Adrenal gland (tissue), 5 donors: ENCODE measurements at regions not wholly inside any gene's neighbourhood (a gene's known extent, or its start where the extent isn't known, plus 50 kb on each side); places are given as distances from the start of the nearest gene placed in this dataset.

ENCODE experiments used
- POLR2A ChIP-seq, 2 donors: fragments of 450-650 bp; IDR thresholded peaks; one replicate each; pipeline ENCODE4 v1.6.1; 2017; ENCODE audit warnings: antibody characterized with exemption in 2 of 2, mild to moderate bottlenecking in 2 of 2, moderate library complexity in 1 of 2
- TF ChIP-seq, protein P1 (sequence below), 6 experiments: fragments of 450-650 bp in 4 of 6; fragments of 200-600 bp in 2 of 6; sonication (generic) in 1 of 6; IDR thresholded peaks; 1 replicate in 5 of 6; 2 replicates in 1 of 6; pipeline versions ENCODE4 v1.5.1 to v1.8.0; 2016 to 2021; ENCODE audit warnings: antibody characterized with exemption in 6 of 6, mild to moderate bottlenecking in 2 of 6, moderate library complexity in 1 of 6
- donor health status: DM: no; HTN: no; CAD: no.

GRCh38 chr4:144799486-144799885 is 153.5 kb downstream of the HHIP start:
- TF ChIP-seq POLR2A (IDR thresholded peaks at IDR 0.05), result no peak
- TF ChIP-seq, protein P1, sequence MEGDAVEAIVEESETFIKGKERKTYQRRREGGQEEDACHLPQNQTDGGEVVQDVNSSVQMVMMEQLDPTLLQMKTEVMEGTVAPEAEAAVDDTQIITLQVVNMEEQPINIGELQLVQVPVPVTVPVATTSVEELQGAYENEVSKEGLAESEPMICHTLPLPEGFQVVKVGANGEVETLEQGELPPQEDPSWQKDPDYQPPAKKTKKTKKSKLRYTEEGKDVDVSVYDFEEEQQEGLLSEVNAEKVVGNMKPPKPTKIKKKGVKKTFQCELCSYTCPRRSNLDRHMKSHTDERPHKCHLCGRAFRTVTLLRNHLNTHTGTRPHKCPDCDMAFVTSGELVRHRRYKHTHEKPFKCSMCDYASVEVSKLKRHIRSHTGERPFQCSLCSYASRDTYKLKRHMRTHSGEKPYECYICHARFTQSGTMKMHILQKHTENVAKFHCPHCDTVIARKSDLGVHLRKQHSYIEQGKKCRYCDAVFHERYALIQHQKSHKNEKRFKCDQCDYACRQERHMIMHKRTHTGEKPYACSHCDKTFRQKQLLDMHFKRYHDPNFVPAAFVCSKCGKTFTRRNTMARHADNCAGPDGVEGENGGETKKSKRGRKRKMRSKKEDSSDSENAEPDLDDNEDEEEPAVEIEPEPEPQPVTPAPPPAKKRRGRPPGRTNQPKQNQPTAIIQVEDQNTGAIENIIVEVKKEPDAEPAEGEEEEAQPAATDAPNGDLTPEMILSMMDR (IDR thresholded peaks at IDR 0.05), result no peak
